ENCODE measurements at regions not wholly inside any gene's neighbourhood (a gene's known extent, or its start where the extent isn't known, plus 50 kb on each side); places are given as distances from the start of the nearest gene placed in this dataset.

DNA sequence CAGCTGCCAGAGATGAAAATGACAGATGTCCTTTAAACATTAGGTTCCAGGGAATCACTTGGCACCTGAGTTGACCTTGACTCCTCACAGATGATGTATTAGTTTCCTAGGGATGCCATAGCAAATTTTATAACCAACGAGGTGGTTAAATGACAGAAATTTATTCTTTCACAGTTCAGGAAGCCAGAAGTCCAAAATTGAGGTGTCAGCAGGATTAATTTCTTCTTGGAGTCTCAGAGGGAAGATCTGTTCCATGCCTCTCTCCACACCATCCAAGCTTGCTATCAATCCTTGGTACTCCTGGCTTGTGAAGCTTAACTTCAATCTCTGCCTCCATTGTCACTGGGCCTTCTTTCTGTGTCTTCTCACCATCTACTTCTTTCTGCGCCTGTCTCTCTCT, 249.7 kb upstream of the BTG1 start:
- TF ChIP-seq, protein P1, sequence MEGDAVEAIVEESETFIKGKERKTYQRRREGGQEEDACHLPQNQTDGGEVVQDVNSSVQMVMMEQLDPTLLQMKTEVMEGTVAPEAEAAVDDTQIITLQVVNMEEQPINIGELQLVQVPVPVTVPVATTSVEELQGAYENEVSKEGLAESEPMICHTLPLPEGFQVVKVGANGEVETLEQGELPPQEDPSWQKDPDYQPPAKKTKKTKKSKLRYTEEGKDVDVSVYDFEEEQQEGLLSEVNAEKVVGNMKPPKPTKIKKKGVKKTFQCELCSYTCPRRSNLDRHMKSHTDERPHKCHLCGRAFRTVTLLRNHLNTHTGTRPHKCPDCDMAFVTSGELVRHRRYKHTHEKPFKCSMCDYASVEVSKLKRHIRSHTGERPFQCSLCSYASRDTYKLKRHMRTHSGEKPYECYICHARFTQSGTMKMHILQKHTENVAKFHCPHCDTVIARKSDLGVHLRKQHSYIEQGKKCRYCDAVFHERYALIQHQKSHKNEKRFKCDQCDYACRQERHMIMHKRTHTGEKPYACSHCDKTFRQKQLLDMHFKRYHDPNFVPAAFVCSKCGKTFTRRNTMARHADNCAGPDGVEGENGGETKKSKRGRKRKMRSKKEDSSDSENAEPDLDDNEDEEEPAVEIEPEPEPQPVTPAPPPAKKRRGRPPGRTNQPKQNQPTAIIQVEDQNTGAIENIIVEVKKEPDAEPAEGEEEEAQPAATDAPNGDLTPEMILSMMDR (IDR thresholded peaks at IDR 0.05) = no peak
- TF ChIP-seq TCF7L2 (IDR thresholded peaks at IDR 0.05; ENCODE audit: low read depth, low read length) = no peak
- TF ChIP-seq POLR2AphosphoS5 (IDR thresholded peaks at IDR 0.05; ENCODE audit: low read depth, low read length) = no peak
- no peak for TF ChIP-seq SIN3A (IDR thresholded peaks at IDR 0.05; ENCODE audit: borderline replicate concordance, insufficient read depth, low read depth, low read length)
